A549 (cell line): ENCODE measurements at regions not wholly inside any gene's neighbourhood (a gene's known extent, or its start where the extent isn't known, plus 50 kb on each side); places are given as distances from the start of the nearest gene placed in this dataset.

Source experiments
- ATAC-seq, 2 experiments: fragments of 200-7000 bp in 1 of 2; fragments of >200 bp in 1 of 2; cut with Nextera tagmentation in 1 of 2; cut with Tn5 transposase in 1 of 2; 3 replicates each; pipeline versions ENCODE4 v1.8.0 to v1.9.1; 2018 to 2020; ENCODE audit warnings: mild to moderate bottlenecking in 1 of 2, moderate library complexity in 1 of 2
- CTCF ChIA-PET: fragments of 300-600 bp; sonication (Branson Sonifier 250); formaldehyde crosslinking; extraction: SDS; loops from one replicate; lab custom pipeline; 2021; ENCODE audit warnings: antibody characterized with exemption, inconsistent platforms; lab: Yijun Ruan, JAX
- POLR2A ChIA-PET: fragments of 350-600 bp; formaldehyde crosslinking; extraction: SDS; loops from one replicate; lab custom pipeline; 2021; ENCODE audit warnings: antibody characterized with exemption, inconsistent platforms; lab: Yijun Ruan, JAX
- DNase-seq, 2 experiments: peaks; one replicate each; pipeline versions ENCODE4 v3.0.0 to v3.0.0-alpha.2; 2011 to 2016; ENCODE audit warnings: low read depth in 1 of 2, low spot score in 1 of 2
- FAIRE-seq: peaks from 2 replicates; lab custom pipeline; 2011; peaks lifted over from hg19 to GRCh38; lab: Jason Lieb, UNC
- H3K27ac ChIP-seq, 2 experiments: fragments of >200 bp; sonication (Bioruptor Twin); formaldehyde crosslinking; 3 replicates each; pipeline ENCODE4 v1.5.1; 2016 to 2017
- H3K4me1 ChIP-seq: fragments of >200 bp; sonication (Bioruptor Twin); formaldehyde crosslinking; 3 replicates; pipeline ENCODE4 v1.6.1; 2016
- H3K4me2 ChIP-seq: fragments of >200 bp; sonication (Bioruptor Twin); formaldehyde crosslinking; 3 replicates; pipeline ENCODE4 v1.6.1; 2016
- H3K4me3 ChIP-seq: fragments of >200 bp; sonication (Bioruptor Twin); formaldehyde crosslinking; 3 replicates; pipeline ENCODE4 v1.5.1; 2016
- H3K9me3 ChIP-seq: fragments of >200 bp; sonication (Bioruptor Twin); formaldehyde crosslinking; 3 replicates; pipeline ENCODE4 v1.6.1; 2016
- CBX2 ChIP-seq: fragments of 200-600 bp; sonication (generic); IDR thresholded peaks from 2 replicates; pipeline ENCODE4 v1.6.1; 2016; ENCODE audit warnings: low read depth, mild to moderate bottlenecking, borderline replicate concordance
- EHF ChIP-seq: fragments of 250-450 bp; sonication (Bioruptor Pico); IDR thresholded peaks from 2 replicates; pipeline ENCODE4 v1.5.0; 2020; ENCODE audit warnings: mild to moderate bottlenecking
- EHMT2 ChIP-seq: fragments of 200-600 bp; sonication (generic); IDR thresholded peaks from 2 replicates; pipeline ENCODE4 v1.6.1; 2016; ENCODE audit warnings: antibody characterized with exemption, low read depth, mild to moderate bottlenecking, moderate library complexity
- ESRRA ChIP-seq: fragments of 150-350 bp; IDR thresholded peaks from 2 replicates; pipeline ENCODE4 v1.6.1; 2014; ENCODE audit warnings: mild to moderate bottlenecking, low read length, borderline replicate concordance
- FOSB ChIP-seq: fragments of 250-450 bp; sonication (Bioruptor Pico); IDR thresholded peaks from 2 replicates; pipeline ENCODE4 v1.5.0; 2020; ENCODE audit warnings: mild to moderate bottlenecking, moderate library complexity
- HOXA7 ChIP-seq: fragments of 250-450 bp; sonication (Bioruptor Pico); IDR thresholded peaks from 2 replicates; pipeline ENCODE4 v1.5.0; 2020; ENCODE audit warnings: mild to moderate bottlenecking, moderate library complexity
- HOXB5 ChIP-seq: fragments of 250-450 bp; sonication (Bioruptor Pico); IDR thresholded peaks from 2 replicates; pipeline ENCODE4 v1.5.0; 2020; ENCODE audit warnings: mild to moderate bottlenecking, moderate library complexity
- NFE2L2 ChIP-seq: fragments of 150-350 bp; conservative IDR thresholded peaks from 2 replicates; pipeline ENCODE4 v1.6.1; 2014; ENCODE audit warnings: low read length
- NPAS2 ChIP-seq: fragments of 250-450 bp; sonication (Bioruptor Pico); IDR thresholded peaks from 2 replicates; pipeline ENCODE4 v1.8.0; 2022; ENCODE audit warnings: mild to moderate bottlenecking, moderate library complexity, borderline replicate concordance
- NR3C1 ChIP-seq: fragments of >200 bp; sonication (Bioruptor Twin); formaldehyde crosslinking; IDR thresholded peaks from 3 replicates; pipeline ENCODE4 v1.6.1; 2017
- RFX5 ChIP-seq: fragments of 450-650 bp; IDR thresholded peaks from 2 replicates; pipeline ENCODE4 v1.7.1; 2014; ENCODE audit warnings: antibody characterized with exemption, mild to moderate bottlenecking, moderate library complexity
- RNF2 ChIP-seq: fragments of 200-600 bp; sonication (generic); IDR thresholded peaks from 2 replicates; pipeline ENCODE4 v1.6.1; 2016; ENCODE audit warnings: low read depth, mild to moderate bottlenecking, antibody characterized with exemption, moderate library complexity, borderline replicate concordance
- SMC3 ChIP-seq: fragments of >200 bp; sonication (Bioruptor Twin); formaldehyde crosslinking; IDR thresholded peaks from 3 replicates; pipeline ENCODE4 v1.6.1; 2018; ENCODE audit warnings: inconsistent platforms
- ZFP36 ChIP-seq: fragments of 450-650 bp; IDR thresholded peaks from 2 replicates; pipeline ENCODE4 v1.6.1; 2014; ENCODE audit warnings: borderline replicate concordance; ENCODE audit not compliant: partially characterized antibody
- ZNF302 ChIP-seq: fragments of 250-450 bp; sonication (Bioruptor Pico); IDR thresholded peaks from 2 replicates; pipeline ENCODE4 v1.9.0; 2021; ENCODE audit warnings: inconsistent platforms, mild to moderate bottlenecking, moderate library complexity
- WGBS: methylation state at CpG from one replicate; pipeline ENCODE4 v1.1.6; 2017; ENCODE audit errors: missing lambda C conversion rate; 5-methylcytosine and 5-hydroxymethylcytosine counted together
- TF ChIP-seq, protein P1 (sequence below): fragments of 150-350 bp; IDR thresholded peaks from 2 replicates; pipeline ENCODE4 v1.6.1; 2014; ENCODE audit warnings: low read depth, mild to moderate bottlenecking, low read length
- TF ChIP-seq, protein P2 (sequence below): fragments of 200-600 bp; sonication (generic); IDR thresholded peaks from 2 replicates; pipeline ENCODE4 v1.6.1; 2016; ENCODE audit warnings: antibody characterized with exemption, mild to moderate bottlenecking, moderate library complexity
- TF ChIP-seq, protein P3 (sequence below): fragments of >200 bp; sonication (Bioruptor Twin); formaldehyde crosslinking; IDR thresholded peaks from 2 replicates; pipeline ENCODE4 v1.6.1; 2016
- TF ChIP-seq, protein P4 (sequence below): fragments of 450-650 bp; IDR thresholded peaks from 2 replicates; pipeline ENCODE4 v1.6.1; 2014; ENCODE audit warnings: antibody characterized with exemption
- TF ChIP-seq, protein P5 (sequence below): fragments of >200 bp; sonication (Bioruptor Twin); formaldehyde crosslinking; IDR thresholded peaks from 3 replicates; pipeline ENCODE4 v1.6.1; 2016

DNA sequence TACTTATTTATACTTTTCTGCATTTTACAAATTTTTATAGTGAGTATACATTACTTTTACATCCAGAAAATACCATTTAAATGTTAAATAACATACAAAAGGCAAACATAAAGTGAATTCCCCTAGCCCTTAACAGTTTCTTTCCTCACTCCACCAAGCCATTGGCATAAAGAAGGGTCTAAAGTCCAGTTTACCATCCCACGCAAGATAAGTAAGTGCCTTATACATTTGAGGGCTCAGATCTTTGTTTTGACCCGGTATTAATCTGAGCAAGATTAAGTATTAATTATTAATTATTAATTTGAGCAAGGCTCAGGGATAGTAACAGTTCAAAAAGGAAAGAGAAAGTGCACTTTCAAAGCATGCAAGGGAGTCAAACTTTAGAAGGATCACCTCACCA, 182.9 kb downstream of the DICER1 start:
- WGBS: 6% methylated on average over 2 of the region's 2 CpGs
- H3K4me3 ChIP-seq: no peak overlapping the region
- DNase-seq: no peak
- TF ChIP-seq, protein P1, sequence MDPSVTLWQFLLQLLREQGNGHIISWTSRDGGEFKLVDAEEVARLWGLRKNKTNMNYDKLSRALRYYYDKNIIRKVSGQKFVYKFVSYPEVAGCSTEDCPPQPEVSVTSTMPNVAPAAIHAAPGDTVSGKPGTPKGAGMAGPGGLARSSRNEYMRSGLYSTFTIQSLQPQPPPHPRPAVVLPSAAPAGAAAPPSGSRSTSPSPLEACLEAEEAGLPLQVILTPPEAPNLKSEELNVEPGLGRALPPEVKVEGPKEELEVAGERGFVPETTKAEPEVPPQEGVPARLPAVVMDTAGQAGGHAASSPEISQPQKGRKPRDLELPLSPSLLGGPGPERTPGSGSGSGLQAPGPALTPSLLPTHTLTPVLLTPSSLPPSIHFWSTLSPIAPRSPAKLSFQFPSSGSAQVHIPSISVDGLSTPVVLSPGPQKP: no peak
- TF ChIP-seq ESRRA: no peak
- TF ChIP-seq NFE2L2: no peak
- no peak for TF ChIP-seq SMC3
- no peak for TF ChIP-seq FOSB (CRISPR knock-in tag)
- TF ChIP-seq, protein P2, sequence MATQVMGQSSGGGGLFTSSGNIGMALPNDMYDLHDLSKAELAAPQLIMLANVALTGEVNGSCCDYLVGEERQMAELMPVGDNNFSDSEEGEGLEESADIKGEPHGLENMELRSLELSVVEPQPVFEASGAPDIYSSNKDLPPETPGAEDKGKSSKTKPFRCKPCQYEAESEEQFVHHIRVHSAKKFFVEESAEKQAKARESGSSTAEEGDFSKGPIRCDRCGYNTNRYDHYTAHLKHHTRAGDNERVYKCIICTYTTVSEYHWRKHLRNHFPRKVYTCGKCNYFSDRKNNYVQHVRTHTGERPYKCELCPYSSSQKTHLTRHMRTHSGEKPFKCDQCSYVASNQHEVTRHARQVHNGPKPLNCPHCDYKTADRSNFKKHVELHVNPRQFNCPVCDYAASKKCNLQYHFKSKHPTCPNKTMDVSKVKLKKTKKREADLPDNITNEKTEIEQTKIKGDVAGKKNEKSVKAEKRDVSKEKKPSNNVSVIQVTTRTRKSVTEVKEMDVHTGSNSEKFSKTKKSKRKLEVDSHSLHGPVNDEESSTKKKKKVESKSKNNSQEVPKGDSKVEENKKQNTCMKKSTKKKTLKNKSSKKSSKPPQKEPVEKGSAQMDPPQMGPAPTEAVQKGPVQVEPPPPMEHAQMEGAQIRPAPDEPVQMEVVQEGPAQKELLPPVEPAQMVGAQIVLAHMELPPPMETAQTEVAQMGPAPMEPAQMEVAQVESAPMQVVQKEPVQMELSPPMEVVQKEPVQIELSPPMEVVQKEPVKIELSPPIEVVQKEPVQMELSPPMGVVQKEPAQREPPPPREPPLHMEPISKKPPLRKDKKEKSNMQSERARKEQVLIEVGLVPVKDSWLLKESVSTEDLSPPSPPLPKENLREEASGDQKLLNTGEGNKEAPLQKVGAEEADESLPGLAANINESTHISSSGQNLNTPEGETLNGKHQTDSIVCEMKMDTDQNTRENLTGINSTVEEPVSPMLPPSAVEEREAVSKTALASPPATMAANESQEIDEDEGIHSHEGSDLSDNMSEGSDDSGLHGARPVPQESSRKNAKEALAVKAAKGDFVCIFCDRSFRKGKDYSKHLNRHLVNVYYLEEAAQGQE: no peak
- TF ChIP-seq ZNF302 (CRISPR knock-in tag): no peak
- TF ChIP-seq, protein P3, sequence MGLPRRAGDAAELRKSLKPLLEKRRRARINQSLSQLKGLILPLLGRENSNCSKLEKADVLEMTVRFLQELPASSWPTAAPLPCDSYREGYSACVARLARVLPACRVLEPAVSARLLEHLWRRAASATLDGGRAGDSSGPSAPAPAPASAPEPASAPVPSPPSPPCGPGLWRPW: no peak
- no peak for TF ChIP-seq HOXA7 (CRISPR knock-in tag)
- TF ChIP-seq RFX5: no peak
- no peak for TF ChIP-seq HOXB5 (CRISPR knock-in tag)
- TF ChIP-seq EHF (CRISPR knock-in tag): no peak
- TF ChIP-seq RNF2: no peak
- TF ChIP-seq, protein P4, sequence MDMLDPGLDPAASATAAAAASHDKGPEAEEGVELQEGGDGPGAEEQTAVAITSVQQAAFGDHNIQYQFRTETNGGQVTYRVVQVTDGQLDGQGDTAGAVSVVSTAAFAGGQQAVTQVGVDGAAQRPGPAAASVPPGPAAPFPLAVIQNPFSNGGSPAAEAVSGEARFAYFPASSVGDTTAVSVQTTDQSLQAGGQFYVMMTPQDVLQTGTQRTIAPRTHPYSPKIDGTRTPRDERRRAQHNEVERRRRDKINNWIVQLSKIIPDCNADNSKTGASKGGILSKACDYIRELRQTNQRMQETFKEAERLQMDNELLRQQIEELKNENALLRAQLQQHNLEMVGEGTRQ: no peak
- H3K9me3 ChIP-seq: 0 out of 3 replicates have a peak, but pooled peaks cover 6% of the 10 kb centered on the region
- ChIA-PET POLR2A (no interaction called here), CTCF (no interaction called here)
- ATAC-seq: no peak
- H3K4me2 ChIP-seq: no peak overlapping the region
- no peak for FAIRE-seq
- H3K4me1 ChIP-seq: no peaks in the 10 kb centered on the region
- no peak overlapping the region for H3K27ac ChIP-seq

DNA sequence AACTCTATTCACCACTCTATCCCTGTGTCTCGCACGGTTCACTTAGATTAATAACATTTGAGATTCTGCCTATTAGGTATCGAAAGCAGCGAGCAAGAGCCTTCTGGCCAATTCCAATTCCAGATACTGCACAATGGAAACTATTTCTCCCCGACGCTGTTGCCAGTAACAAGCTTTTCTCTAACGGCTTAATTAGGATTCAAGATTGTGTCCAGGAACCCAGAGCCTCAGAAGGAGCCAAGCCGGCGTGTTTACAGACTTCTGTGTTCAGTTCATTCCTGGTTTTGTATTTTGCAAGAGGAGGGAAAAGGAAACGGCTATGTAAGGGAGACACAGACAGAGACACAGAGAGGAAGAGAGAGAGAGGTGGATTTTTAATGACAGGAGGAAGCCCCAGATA, 185.6 kb downstream of the DICER1 start:
- no peak overlapping the region for H3K27ac ChIP-seq
- POLR2A ChIA-PET: no interaction called here
- ATAC-seq (no peak), DNase-seq (no peak)
- H3K4me3 ChIP-seq: no peak overlapping the region
- no peaks in the 10 kb centered on the region for H3K4me1 ChIP-seq
- 41% methylated on average over 10 of the region's 10 CpGs for WGBS
- TF ChIP-seq NR3C1 (no peak), CBX2 (no peak), EHMT2 (no peak), ZFP36 (no peak), NPAS2 (CRISPR knock-in tag) (no peak)
- TF ChIP-seq, protein P5, sequence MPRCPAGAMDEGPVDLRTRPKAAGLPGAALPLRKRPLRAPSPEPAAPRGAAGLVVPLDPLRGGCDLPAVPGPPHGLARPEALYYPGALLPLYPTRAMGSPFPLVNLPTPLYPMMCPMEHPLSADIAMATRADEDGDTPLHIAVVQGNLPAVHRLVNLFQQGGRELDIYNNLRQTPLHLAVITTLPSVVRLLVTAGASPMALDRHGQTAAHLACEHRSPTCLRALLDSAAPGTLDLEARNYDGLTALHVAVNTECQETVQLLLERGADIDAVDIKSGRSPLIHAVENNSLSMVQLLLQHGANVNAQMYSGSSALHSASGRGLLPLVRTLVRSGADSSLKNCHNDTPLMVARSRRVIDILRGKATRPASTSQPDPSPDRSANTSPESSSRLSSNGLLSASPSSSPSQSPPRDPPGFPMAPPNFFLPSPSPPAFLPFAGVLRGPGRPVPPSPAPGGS: no peak
- TF ChIP-seq, all 56 proteins: peak for 0
- CTCF ChIA-PET: no interaction called here
- Histone ChIP-seq H3K9me3 (0 out of 3 replicates have a peak, but pooled peaks cover 6% of the 10 kb centered on the region), H3K4me2 (no peak overlapping the region)
- no peak for FAIRE-seq
